ENCODE measurements at regions not wholly inside any gene's neighbourhood (a gene's known extent, or its start where the extent isn't known, plus 50 kb on each side); places are given as distances from the start of the nearest gene placed in this dataset.
"Not testable (repeated sequence)": the region's sequence is repeated elsewhere in the genome, so short reads cannot be mapped to it uniquely, and the experiment has no call there.

DNA sequence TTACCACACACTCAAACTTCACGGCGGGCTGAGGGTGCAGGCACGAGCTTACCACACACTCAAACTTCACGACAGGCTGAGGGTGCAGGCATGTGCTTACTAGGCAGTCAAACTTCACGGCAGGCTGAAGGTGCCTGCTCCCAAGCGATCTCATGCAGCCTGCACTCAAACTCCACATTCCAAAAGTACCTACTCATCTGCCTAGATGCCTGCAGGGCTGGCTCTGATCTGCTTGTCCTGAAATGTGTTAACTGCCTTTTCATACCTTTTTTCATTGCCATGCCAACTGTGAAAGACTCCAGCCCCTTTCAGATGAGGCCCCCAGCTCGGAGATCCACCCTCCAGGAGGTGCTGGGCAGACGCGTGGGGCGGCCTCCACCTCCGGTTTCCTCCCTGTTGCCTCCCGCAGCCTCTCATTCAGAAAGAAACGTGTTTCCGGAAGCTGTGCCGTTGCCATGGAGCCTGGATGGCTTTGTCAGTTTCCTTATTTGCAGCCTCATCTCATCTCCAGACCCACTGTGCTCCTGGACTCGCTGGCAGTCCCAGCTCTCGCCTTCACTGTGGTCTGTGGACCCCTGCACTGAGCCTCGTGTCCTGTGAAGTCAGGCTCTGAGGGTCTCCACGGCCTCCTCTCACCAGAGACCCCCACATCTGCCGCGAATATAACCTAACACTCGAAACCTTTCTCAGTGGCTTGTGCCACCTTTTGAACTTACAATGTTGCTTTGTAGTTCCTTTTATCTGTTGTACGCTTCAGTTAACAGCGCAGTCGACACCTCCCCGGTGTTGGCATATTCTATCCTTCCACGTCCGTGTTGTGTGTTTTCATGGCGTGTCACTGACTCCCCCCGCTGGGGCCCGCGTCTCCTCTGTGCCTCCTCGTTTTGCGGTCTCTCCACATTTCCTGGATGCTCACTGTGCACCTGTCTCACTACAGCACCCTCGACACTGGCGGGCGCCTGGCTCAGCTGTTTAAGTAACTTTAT lies 106.1 kb upstream of the ALKAL2 start:
- peak; percentile 64 for DNase-seq

DNA sequence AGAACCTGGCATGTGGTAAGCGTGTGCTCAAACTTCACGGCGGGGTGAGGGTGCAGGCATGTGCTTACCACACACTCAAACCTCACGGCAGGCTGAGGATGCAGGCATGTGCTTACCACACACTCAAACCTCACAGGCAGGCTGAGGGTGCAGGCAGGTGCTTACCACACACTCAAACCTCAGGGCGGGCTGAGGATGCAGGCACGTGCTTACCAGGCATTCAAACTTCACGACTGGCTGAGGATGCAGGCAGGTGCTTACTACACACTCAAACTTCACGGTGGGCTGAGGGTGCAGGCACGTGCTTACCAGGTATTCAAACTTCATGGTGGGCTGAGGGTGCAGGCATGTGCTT lies 105.0 kb upstream of the ALKAL2 start:
- no peak for DNase-seq

DNA sequence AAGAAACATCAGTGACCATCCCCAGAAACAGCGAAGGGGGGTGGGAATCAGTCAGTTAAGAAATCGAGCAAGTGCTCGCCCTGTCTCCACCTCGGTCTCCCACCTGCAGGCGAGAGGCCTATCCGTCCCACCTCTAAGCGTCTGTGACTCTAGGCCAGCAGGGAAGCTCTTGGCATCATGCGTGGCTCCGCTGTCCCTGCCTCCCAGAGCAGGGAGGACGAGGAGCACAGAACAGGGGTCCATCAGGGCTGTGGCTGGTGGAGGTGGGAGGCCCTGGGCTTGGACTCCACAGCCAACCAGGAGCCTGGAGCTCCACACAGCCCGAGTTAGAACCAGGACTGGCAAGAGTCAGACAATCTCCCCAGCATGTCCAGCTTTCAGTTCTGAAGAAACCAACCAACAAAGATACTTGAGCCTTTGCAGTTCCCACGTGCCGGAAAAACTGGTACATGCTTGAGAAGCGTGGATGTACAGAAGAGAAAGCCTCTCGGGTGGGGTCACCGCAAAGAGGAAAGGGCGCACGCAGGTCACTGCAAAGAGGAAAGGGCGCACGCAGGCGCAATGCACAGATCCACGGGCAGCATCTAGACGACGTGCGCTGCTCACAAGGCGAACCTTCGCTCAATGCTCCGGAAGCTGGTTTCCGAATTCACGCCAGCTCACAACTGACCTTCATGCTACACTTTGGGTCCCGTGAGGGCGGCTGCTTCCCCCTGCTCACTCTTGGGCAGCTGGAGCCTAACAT lies 104.5 kb upstream of the ALKAL2 start:
- no peak for DNase-seq

DNA sequence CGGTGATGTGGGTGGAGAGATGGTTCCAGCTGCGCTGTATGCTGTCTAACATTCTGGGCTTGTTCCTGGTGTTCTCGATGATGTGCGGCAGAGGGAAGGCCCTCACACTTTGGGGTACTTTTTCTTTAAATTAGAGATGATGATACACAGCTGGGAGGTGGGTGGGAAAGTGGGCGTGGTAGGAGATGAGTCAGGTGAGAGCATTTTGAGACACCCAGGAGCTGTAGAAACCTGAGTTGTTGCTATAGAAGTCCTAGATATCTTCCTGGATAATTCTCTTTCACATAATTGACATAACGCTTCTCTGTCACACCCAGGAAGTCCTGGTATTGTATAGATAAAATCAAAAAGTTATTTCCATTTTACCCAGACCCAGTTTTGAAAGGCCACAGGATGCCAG lies 103.8 kb upstream of the ALKAL2 start:
- no peak for DNase-seq

DNA sequence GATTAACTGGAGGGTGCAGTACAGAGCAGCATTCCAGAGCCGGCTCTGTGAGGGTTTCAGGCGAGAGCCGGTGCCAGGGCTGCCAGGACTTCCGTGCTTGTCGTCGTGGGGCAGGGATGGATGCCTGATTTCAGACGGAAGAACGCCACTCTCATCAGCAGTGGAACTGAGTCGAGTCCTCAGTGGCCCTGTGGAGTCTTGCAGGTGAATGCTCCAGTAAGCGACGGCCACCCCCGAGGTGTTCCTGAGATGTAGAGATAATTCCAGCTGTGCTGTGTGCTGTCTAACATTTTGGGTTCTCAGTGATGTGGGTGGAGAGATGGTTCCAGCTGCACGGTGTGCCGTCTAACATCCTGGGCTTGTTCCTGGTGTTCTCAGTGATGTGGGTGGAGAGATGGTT lies 103.1 kb upstream of the ALKAL2 start:
- DNase-seq = no peak

DNA sequence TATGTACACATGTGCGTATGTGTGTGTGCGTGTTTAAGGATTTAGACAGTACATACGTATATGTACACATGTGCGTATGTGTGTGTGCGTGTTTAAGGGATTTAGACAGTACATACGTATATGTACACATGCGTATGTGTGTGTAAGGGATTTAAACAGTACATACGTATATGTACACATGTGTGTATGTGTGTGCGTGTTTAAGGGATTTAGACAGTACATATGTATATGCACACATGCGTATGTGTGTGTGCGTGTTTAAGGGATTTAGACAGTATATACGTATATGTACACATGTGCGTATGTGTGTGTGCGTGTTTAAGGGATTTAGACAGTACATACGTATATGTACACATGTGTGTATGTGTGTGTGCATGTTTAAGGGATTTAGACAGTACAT lies 102.1 kb upstream of the ALKAL2 start:
- not testable (repeated sequence) for DNase-seq

DNA sequence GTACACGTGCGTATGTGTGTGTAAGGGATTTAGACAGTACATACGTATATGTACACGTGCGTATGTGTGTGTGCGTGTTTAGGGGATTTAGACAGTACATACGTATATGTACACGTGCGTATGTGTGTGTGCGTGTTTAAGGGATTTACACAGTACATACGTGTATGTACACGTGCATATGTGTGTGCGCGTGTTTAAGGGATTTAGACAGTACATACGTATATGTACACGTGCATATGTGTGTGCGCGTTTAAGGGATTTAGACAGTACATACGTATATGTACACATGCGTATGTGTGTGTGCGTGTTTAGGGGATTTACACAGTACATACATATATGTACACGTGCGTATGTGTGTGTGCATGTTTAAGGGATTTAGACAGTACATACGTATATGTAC lies 100.9 kb upstream of the ALKAL2 start:
- DNase-seq = not testable (repeated sequence)

DNA sequence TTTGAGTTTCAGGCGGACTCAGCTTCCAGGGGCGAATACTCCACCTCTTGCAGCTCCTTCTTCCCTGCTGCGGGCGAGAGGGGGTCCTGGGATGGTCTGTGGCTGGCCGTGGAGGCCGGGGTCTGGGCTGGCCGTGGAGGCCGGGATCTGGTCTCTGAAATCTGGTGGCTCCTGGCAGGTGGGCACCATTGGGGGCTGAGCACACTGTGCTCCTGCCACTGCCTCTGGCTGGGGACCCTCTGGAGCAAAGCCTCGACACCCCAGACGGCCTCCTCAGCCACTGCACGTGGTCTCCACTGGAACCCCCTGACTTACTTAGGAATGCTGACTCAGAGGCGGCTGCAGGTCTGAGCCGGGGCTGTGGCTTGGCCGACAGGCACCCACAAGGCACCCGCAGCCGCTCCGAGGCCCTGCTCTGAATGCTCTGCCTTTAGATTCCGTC lies 100.1 kb upstream of the ALKAL2 start:
- DNase-seq = no peak

DNA sequence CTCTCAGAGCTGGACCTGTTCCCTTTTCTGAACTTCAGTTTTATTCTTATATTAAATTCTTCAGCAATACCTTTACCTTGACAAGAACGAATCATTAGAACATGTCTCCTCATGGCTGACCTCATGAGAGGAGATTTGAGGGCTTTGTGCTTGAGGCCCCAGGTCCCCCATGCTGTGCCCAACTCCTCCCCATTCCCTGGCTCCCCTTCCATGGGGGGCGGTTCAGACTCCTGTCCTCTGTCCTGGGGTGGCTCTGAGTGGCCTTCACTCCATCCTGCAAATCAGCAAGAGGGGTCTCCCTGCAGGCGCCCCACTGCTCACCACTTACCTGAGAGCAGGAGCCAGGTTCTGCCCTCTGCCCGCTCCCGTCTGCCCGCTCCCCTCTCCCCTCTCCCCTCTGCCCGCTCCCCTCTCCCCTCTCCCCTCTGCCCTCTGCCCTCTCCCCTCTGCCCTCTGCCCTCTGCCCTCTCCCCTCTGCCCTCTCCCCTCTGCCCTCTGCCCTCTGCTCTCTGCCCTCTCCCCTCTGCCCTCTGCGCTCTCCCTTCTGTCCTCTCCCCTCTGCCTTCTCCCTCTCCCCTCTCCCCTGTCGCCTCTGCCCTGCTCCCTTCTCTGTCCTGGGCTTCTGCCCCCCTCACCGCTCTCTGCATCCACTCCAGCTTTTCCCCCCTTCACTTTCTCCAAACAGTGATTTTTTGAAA lies 98.7 kb upstream of the ALKAL2 start:
- no peak for DNase-seq

DNA sequence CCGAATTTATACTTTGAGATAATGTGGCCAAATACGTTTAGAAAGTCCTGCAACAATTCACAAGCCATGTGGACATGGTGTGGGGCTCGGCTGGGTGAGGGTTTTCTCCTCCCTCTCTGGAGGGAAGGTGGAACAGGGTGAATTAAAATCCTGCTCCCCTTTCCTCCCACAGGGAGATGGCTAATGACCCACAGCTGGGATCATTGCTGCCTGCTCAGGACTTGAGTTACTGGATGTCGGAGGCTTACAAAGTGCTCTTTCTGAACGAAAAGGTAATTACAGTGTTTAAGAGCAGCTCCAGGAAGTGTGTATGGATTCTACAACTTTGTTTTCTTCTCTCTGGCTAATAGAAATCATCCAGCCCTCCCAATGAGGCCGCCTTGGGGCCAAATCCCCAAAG lies 97.9 kb upstream of the ALKAL2 start:
- no peak for DNase-seq

DNA sequence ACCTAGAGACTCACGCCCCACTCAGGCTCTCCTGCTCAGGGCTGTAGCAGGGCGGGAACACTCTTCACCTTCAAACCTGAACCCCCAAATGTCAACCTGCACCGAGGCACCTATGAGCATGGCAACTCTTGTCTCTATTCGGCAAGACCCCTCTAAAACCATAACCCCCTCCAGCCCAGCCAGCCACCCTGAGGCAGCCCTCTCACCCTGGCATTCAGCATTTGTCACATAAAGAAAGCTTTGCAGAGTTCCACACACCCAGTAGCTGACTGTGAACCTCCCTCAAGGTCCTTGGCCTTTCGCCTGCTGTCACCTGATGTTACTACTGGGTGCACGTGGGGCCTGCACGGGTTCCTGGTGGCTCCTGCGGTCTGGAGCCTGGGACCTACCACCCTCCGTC lies 97.2 kb upstream of the ALKAL2 start:
- DNase-seq = no peak

DNA sequence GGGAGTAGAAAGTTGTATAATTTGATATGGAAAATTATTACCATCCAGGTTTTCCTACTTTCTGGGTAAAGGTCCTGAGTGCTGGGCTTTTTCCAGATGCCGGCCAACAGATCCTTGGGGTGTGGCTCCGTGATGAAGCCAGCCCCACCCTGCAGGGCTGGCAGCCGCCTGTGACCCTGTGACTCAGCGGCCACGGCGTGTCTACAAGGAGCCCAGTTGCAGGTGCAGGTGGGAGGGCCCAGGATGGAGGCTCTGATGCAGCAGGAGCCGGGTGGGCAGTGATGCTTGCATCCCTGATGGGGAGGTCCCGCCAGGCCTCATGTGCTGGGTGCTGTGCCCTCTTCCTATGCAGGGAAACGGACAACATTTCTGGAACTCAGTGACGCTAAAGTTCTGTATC lies 96.0 kb upstream of the ALKAL2 start:
- no peak for DNase-seq

DNA sequence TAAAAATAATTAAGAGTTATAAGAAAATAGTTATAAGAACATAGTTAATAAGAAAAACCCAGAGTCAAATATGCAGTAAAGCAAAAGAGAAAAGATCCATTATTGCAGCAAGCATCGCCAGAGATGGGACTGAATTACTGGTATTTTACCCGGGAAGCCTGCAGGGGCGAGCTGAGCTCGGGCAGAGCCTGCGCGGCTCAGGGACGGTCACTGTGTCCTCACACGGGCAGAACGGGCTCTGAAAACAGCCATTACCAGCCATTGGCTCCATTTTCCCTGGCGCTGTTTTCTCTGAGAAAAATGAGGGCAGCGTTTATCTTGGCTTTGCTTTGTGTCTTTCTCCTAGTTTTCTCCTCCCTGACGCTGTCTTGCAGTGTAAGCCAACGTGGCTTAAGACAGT lies 95.3 kb upstream of the ALKAL2 start:
- DNase-seq = no peak

DNA sequence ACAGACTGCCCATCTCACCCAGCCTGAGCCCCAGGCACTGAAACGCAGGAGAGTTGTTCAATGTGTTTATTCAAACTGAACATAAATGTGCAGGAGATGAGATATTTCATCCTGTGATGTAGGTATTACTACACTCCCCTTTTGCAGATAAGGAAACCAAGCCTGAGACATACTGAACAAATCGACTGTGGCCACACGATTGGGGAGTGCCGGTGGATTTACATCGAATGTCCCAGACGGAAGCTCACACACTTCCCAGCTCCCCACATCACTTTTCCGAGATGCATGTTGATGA lies 94.8 kb upstream of the ALKAL2 start:
- DNase-seq = no peak

DNA sequence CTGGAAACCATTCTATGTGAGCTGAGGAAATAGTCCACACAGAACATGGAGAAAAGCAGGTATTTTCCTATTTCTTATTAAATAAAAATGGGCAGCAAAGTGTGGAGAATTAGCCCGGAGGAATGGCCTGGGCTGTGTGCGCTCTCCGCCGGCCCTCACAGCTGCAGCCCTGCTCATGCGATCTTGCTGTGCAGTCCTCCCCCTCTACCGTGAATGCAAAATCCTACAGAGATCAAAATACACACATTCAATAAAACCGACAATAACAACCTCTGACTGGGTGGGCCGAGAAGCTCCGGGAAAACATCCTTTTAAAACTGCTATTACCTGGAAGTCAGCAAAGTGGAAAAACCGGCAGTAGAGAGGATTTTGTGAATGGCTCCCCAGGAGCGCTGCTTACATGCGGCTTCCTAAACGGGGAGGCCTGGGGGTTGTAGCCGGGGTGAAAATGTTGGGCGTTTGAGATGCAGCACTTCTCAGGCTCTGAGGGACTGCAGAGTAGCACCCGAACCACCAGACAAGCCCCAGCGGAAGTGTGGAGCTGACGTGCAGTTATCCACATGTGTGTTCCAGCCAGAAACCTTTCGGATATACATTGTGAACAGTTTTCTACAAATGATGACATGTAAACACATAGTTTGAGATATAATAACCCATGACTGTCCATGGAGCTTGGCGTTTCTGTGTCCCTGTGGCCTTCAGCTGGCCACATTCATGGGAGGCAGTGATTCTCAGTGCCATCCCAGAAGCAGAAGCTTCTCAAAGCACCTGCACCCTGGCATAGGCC lies 94.2 kb upstream of the ALKAL2 start:
- no peak for DNase-seq

DNA sequence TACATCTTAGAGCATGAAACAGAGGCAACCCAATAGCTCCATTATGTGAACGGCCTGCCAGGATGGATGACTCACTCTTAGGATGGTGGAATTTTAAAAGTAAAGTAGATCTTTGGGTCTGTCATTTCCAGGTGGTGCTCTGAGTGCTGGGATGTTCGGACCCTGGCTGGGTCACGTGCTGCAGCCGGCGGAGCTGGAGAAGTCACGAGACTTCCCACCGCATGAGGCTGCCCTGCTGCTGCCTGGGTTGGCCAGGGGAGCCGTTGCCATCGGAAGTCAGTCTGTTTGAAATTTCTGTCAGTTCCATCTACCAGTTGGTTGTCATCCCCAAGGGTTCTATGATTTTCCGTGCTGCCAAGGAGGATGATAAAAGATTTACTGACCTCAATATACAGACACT lies 93.3 kb upstream of the ALKAL2 start:
- no peak for DNase-seq

DNA sequence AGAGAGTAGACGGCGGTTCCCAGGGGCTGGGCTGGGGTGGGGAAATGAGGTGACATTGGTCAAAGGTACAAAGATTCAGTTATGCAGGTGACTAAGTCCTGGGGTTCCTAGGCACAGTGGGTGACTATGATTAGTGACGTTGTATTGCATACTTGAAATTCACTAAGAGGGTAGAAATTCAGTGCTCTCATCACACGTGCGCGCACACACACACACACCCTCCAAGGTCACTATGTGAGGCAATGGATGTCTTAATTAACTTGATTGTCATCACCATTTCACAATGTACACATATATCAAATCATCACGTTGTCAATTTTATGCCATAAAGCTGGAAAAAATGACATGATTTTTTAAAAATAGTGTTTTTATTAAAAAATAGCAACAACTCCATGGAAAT lies 92.9 kb upstream of the ALKAL2 start:
- no peak for DNase-seq

DNA sequence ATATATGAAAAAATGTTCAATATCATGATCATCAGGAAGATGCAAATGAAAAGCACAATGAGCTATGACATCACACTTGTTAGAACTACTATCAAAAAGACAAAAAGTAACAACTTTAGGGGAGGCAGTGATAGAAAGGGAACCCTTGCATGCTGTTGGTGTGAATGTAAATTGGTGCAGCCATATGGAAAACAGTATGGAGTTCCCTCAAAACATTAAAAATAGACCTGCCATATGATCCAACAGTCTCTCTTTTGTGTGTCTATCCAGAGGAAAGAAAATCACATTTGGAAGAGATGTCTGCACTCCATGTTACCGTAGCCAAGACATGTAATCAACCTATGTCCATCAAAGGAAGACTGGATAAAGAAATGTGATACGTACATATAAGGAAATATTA lies 92.3 kb upstream of the ALKAL2 start:
- DNase-seq = no peak

DNA sequence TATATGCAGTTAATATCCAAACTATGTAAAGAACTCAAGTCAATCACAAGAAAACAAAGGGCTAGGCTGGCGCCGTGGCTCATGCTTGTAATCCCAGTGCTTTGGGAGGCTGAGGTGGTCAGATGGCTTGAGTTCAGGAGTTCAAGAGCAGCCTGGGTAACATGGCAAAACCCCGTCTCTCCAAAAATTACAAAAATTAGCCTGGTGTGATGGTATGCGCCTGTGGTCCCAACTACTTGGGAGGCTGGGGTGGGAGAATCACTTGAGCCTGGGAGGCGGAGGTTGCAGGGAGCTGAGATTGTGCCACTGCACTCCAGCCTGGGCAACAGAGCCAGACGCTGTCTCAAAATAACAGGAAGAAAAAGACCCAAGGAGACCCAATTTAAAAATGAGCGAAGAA lies 91.9 kb upstream of the ALKAL2 start:
- DNase-seq = no peak

DNA sequence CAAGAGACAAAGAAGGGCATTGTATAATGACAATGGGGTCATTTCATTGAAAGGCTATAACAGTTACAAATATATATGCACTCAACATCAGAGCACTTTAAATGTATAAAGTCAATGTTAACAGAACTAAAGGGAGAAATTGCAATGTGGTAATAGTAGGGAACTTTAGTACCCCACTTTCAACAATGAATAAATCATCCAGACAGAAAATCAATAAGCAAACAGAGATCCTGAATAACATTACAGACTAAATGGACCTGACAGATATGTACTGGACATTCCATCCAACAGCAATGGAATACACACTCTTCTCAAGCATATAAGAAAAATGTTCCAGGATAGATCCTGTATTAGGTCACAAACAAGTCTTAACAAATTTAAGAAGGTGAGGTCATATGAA lies 90.5 kb upstream of the ALKAL2 start:
- DNase-seq = no peak

DNA sequence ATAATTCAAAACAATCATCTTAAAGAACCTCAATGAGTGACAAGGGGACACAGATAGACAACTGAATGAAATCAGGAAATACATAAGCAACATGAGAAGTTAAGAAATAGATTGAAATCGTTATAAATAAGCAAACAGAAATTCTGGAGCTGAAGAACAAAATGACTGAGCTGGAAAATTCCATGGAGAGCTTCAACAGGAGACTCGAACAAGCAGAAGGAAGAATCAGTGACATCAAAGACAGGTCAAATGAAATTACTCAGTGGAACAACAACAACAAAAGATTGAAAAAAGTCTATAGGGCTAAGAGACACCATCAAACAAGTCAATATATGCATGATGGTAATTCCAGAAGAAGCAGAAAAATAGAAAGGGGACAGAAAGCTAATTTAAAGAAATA lies 89.5 kb upstream of the ALKAL2 start:
- no peak for DNase-seq

DNA sequence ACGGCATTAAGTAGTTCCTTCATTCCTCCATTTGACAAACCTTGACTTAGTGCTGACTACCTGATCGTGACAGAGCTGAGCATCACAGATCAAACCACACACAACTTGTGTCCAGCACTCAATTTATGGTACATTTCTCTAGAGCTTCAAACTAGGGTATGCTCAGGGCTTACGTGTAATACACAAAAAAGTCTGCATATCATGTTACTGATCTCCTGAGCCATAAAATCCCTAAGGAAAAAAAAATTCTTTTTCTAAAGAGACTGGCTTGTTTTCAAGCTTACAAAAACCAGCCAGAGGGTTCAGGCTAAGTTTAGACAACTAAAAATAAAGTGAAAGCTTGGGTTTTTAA lies 88.0 kb upstream of the ALKAL2 start:
- DNase-seq = no peak

All from fibroblast of skin of scalp (primary cell).